Smooth muscle cell (in vitro differentiated cells): ENCODE measurements at regions not wholly inside any gene's neighbourhood (a gene's known extent, or its start where the extent isn't known, plus 50 kb on each side); places are given as distances from the start of the nearest gene placed in this dataset.

Experiments
- DNase-seq: peaks from one replicate; lab custom pipeline; 2025; ENCODE audit not compliant: unreplicated experiment; lab: John Stamatoyannopoulos, UW
- H2AFZ ChIP-seq: fragments of 200-600 bp; sonication (generic); 2 replicates; pipeline ENCODE4 v1.6.0; 2016; ENCODE audit warnings: antibody characterized with exemption, low read depth, mild to moderate bottlenecking
- H3F3A ChIP-seq: fragments of 200-600 bp; sonication (generic); 2 replicates; pipeline ENCODE4 v1.6.0; 2017; ENCODE audit warnings: antibody characterized with exemption, low read depth
- H3K27ac ChIP-seq: fragments of 200-600 bp; sonication (generic); 2 replicates; pipeline ENCODE4 v1.5.1; 2016; ENCODE audit warnings: low read depth, mild to moderate bottlenecking
- H3K27me3 ChIP-seq: fragments of 200-600 bp; sonication (generic); 2 replicates; pipeline ENCODE4 v1.6.1; 2016; ENCODE audit warnings: low read depth, mild to moderate bottlenecking
- H3K36me3 ChIP-seq: fragments of 200-600 bp; sonication (generic); 2 replicates; pipeline ENCODE4 v1.5.1; 2016; ENCODE audit warnings: low read depth
- H3K4me1 ChIP-seq: fragments of 200-600 bp; sonication (generic); 2 replicates; pipeline ENCODE4 v1.5.1; 2016; ENCODE audit warnings: low read depth
- H3K4me2 ChIP-seq: fragments of 200-600 bp; sonication (generic); 2 replicates; pipeline ENCODE4 v1.6.0; 2016; ENCODE audit warnings: mild to moderate bottlenecking
- H3K4me3 ChIP-seq: fragments of 200-600 bp; sonication (generic); 2 replicates; pipeline ENCODE4 v1.5.1; 2016; ENCODE audit warnings: mild to moderate bottlenecking
- H3K79me2 ChIP-seq: fragments of 200-600 bp; sonication (generic); 2 replicates; pipeline ENCODE4 v1.6.0; 2016; ENCODE audit warnings: low read depth, mild to moderate bottlenecking
- H3K9ac ChIP-seq: fragments of 200-600 bp; sonication (generic); 2 replicates; pipeline ENCODE4 v1.6.0; 2016; ENCODE audit warnings: low read depth
- H3K9me3 ChIP-seq: fragments of 200-600 bp; sonication (generic); replicated peaks from 2 replicates; pipeline ENCODE4 v1.5.1; 2016; ENCODE audit warnings: low read depth
- H4K20me1 ChIP-seq: fragments of 200-600 bp; sonication (generic); 2 replicates; pipeline ENCODE4 v1.6.0; 2016; ENCODE audit warnings: low read depth
- CTCF ChIP-seq: fragments of 200-600 bp; sonication (generic); IDR thresholded peaks from 2 replicates; pipeline ENCODE4 v1.5.1; 2017; ENCODE audit warnings: borderline replicate concordance, mild to moderate bottlenecking, antibody characterized with exemption; ENCODE audit not compliant: insufficient read depth, poor library complexity, severe bottlenecking
- WGBS: methylation state at CpG from one replicate; pipeline ENCODE4 v1.1.7; 2016; ENCODE audit warnings: low lambda C conversion rate; 5-methylcytosine and 5-hydroxymethylcytosine counted together

DNA sequence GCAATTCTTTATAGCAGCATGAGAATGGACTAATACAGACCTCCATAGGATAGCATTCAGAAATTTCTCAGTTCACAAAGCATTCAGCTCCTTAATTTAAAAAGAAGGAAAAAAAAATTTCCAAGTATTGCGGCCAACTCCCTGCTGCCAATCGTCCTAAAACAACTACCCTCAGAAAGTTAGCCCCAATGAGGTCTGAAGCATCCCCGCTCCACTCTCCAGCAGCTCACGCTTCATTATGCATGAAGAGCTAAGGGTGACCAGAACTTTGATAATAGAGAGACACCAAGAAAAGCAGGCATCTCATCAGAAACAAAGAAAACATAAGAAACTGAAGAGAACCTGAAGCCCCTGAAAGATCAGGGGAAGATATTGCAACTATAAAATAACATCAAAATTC is 172.8 kb upstream of the NUDT4 start:
- H3K4me2 ChIP-seq = no peak overlapping the region
- no peak for DNase-seq
- H2AFZ ChIP-seq = no peak overlapping the region
- no peak overlapping the region for H3K4me3 ChIP-seq
- H3K9me3 ChIP-seq = no peaks in the 10 kb centered on the region
- no peak overlapping the region for H3K27ac ChIP-seq
- TF ChIP-seq CTCF = no peak
- H3K27me3 ChIP-seq = no peaks in the 10 kb centered on the region
- H3F3A ChIP-seq = no peaks in the 10 kb centered on the region
- H3K79me2 ChIP-seq = no peaks in the 10 kb centered on the region
- H3K9ac ChIP-seq = no peak overlapping the region
- WGBS = 92% methylated on average over 4 of the region's 4 CpGs
- H3K36me3 ChIP-seq = no peaks in the 10 kb centered on the region
- no peaks in the 10 kb centered on the region for H3K4me1 ChIP-seq
- H4K20me1 ChIP-seq = no peaks in the 10 kb centered on the region

GRCh38 chr12:93205361-93205760 is 172.4 kb upstream of the NUDT4 start:
- Histone ChIP-seq H3F3A (no peaks in the 10 kb centered on the region), H3K36me3 (no peaks in the 10 kb centered on the region), H3K4me1 (no peaks in the 10 kb centered on the region), H2AFZ (no peak overlapping the region), H3K27me3 (no peaks in the 10 kb centered on the region), H4K20me1 (no peaks in the 10 kb centered on the region), H3K27ac (no peak overlapping the region), H3K4me3 (no peak overlapping the region), H3K4me2 (no peak overlapping the region), H3K9ac (no peak overlapping the region), H3K9me3 (no peaks in the 10 kb centered on the region), H3K79me2 (no peaks in the 10 kb centered on the region)
- no peak for DNase-seq
- TF ChIP-seq CTCF = no peak
- WGBS = 85% methylated on average over 3 of the region's 3 CpGs

DNA sequence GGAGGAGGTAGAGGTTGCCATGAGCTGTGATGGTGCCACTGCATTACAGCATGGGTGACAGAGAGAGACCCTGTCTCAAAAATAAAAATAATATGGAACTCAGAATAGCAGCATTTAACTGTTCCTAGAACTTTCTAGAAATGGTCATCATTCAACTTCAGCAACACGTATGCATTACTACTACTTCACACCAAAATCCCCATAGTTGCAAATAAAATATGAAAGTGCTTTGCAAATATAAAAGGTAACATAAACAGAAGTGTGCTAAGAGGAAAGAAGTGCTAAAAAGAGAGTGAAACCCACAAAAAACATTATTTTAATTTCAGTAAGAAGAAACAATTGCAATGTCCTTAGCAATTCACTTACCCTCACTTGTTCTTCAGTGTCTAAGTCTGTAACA is 169.7 kb upstream of the NUDT4 start:
- H3K4me2 ChIP-seq = no peak overlapping the region
- H3K27me3 ChIP-seq = no peaks in the 10 kb centered on the region
- H3K4me1 ChIP-seq = no peaks in the 10 kb centered on the region
- WGBS = 71% methylated on average over 1 of the region's 1 CpG
- no peaks in the 10 kb centered on the region for H3F3A ChIP-seq
- H3K27ac ChIP-seq = no peak overlapping the region
- no peak for TF ChIP-seq CTCF
- no peak for DNase-seq
- no peaks in the 10 kb centered on the region for H4K20me1 ChIP-seq
- no peak overlapping the region for H3K4me3 ChIP-seq
- H3K36me3 ChIP-seq = no peaks in the 10 kb centered on the region
- no peaks in the 10 kb centered on the region for H3K79me2 ChIP-seq
- H3K9ac ChIP-seq = no peak overlapping the region
- no peak overlapping the region for H2AFZ ChIP-seq
- H3K9me3 ChIP-seq = no peaks in the 10 kb centered on the region

DNA sequence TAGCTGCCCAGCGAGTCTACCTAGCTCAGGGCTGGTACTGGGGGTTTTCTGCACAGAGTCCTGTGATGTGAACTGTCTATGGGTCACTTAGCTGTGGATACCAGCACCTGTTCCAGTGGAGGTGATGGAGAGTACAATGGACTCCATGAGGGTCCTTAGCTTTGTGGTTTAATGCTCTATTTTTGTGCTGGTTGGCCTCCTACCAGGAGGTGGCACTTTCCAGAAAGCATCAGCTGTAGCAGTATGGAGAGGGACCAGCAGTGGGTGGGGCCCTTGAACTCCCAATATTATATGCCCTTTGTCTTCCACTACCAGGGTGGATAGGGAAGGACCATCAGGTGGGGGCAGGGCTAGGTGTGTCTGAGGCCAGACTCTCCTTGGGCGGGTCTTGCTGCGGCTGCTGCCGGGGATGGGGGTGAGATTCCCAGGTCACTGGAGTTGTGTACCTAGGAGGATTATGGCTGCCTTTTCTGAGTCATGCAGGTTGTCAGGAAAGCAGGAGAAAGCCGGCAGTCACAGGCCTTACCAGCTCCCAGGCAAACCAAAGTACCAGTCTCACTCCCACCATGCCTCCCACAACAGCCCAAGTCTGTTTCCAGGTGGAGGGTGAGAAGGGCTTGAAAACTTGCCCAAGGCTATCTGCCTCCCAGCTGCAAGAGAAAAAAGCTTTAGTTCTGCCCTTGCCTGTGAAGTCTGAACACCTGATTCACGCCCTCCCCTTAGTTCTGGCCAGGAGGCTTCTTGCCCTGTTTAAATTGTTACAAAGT is 163.0 kb upstream of the NUDT4 start:
- TF ChIP-seq CTCF = no peak
- H3K79me2 ChIP-seq = no peaks in the 10 kb centered on the region
- no peak overlapping the region for H3K9ac ChIP-seq
- H3K36me3 ChIP-seq = no peaks in the 10 kb centered on the region
- no peaks in the 10 kb centered on the region for H3K27me3 ChIP-seq
- H3K4me1 ChIP-seq = no peaks in the 10 kb centered on the region
- H3K4me3 ChIP-seq = no peak overlapping the region
- H3K9me3 ChIP-seq = no peaks in the 10 kb centered on the region
- DNase-seq = no peak
- H3K27ac ChIP-seq = no peak overlapping the region
- no peaks in the 10 kb centered on the region for H4K20me1 ChIP-seq
- WGBS = 77% methylated on average over 6 of the region's 6 CpGs
- no peak overlapping the region for H3K4me2 ChIP-seq
- H2AFZ ChIP-seq = no peak overlapping the region
- no peaks in the 10 kb centered on the region for H3F3A ChIP-seq
